PC-3 (cell line): ENCODE measurements at regions not wholly inside any gene's neighbourhood (a gene's known extent, or its start where the extent isn't known, plus 50 kb on each side); places are given as distances from the start of the nearest gene placed in this dataset.

Source experiments
- CTCF ChIP-seq: fragments of 300-600 bp; sonication (generic); conservative IDR thresholded peaks from 2 replicates; pipeline ENCODE4 v1.5.1; 2017; ENCODE audit warnings: antibody characterized with exemption, low read depth, mild to moderate bottlenecking, low read length
- EZH2 ChIP-seq: fragments of 300-600 bp; sonication (generic); IDR thresholded peaks from one replicate; pipeline ENCODE4 v1.6.1; 2017; ENCODE audit warnings: antibody characterized with exemption, mild to moderate bottlenecking, low read length; ENCODE audit not compliant: unreplicated experiment
- EZH2phosphoT487 ChIP-seq: fragments of 300-600 bp; sonication (generic); IDR thresholded peaks from 2 replicates; pipeline ENCODE4 v1.6.1; 2018; ENCODE audit warnings: mild to moderate bottlenecking, antibody characterized with exemption, low read length, borderline replicate concordance

- TF ChIP-seq CTCF (no peak), EZH2 (no peak), EZH2phosphoT487 (no peak)
Observed at GRCh38 chr9:16143947-16144890, 591.4 kb downstream of the CCDC171 start.
